ENCODE measurements at regions not wholly inside any gene's neighbourhood (a gene's known extent, or its start where the extent isn't known, plus 50 kb on each side); places are given as distances from the start of the nearest gene placed in this dataset.

DNA sequence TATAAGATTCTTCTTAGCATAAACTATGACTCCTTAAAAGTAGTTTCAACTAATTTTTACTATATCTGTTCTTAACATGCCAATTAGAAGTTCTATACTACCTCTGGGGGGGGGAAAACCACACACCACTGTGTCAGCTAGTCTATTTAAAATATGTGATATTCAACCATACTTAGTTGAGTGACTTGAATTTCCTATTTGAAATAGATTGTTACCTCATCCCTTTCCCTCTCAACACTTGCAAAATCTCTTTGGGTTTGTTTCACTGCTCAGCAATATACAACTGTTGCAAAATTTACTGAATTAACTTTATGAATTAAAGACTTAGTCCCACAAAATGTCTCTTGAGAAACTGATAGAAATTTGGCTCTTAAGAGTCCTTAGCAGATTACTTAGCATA, 151.1 kb upstream of the POU5F2 start:
- Histone ChIP-seq H3K27ac (ENCODE audit: insufficient read depth, low read length) (no peak overlapping the region), H3K4me2 (ENCODE audit: extremely low read depth, insufficient read depth, low read length) (no peak overlapping the region), H3K9ac (ENCODE audit: insufficient read depth, low read length) (no peak overlapping the region), H2AFZ (ENCODE audit: low read length) (no peak overlapping the region), H3K27me3 (ENCODE audit: control insufficient read depth, insufficient read depth, low read length) (no peaks in the 10 kb centered on the region), H3K4me3 (replicated peaks in 1 of 4; ENCODE audit: control extremely low read depth in 1 of 4, insufficient read depth in 1 of 4, low read depth in 3 of 4, low read length in 4 of 4) (no peak overlapping the region), H4K20me1 (ENCODE audit: control insufficient read depth, extremely low read depth, insufficient read depth, low read length) (no peaks in the 10 kb centered on the region), H3K36me3 (ENCODE audit: control insufficient read depth, insufficient read depth, low read length) (no peaks in the 10 kb centered on the region), H3K9me3 (ENCODE audit: control insufficient read depth, insufficient read depth, low read depth, low read length) (no peaks in the 10 kb centered on the region), H3K4me1 (ENCODE audit: control insufficient read depth, extremely low read depth, insufficient read depth, low read length) (no peaks in the 10 kb centered on the region), H3K79me2 (ENCODE audit: control insufficient read depth, insufficient read depth, low read length) (no peaks in the 10 kb centered on the region)
- peak; percentile 18 to 20 for DNase-seq (ENCODE audit: low read depth in 2 of 2)
- TF ChIP-seq EZH2 (IDR thresholded peaks at IDR 0.05; ENCODE audit: low read length, missing control alignments) = no peak
- TF ChIP-seq, protein P1, sequence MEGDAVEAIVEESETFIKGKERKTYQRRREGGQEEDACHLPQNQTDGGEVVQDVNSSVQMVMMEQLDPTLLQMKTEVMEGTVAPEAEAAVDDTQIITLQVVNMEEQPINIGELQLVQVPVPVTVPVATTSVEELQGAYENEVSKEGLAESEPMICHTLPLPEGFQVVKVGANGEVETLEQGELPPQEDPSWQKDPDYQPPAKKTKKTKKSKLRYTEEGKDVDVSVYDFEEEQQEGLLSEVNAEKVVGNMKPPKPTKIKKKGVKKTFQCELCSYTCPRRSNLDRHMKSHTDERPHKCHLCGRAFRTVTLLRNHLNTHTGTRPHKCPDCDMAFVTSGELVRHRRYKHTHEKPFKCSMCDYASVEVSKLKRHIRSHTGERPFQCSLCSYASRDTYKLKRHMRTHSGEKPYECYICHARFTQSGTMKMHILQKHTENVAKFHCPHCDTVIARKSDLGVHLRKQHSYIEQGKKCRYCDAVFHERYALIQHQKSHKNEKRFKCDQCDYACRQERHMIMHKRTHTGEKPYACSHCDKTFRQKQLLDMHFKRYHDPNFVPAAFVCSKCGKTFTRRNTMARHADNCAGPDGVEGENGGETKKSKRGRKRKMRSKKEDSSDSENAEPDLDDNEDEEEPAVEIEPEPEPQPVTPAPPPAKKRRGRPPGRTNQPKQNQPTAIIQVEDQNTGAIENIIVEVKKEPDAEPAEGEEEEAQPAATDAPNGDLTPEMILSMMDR (conservative IDR thresholded peaks at IDR 0.05 in 1 of 2, IDR thresholded peaks at IDR 0.05 in 1 of 2; ENCODE audit: low read depth in 1 of 2, low read length in 2 of 2) = no peak

DNA sequence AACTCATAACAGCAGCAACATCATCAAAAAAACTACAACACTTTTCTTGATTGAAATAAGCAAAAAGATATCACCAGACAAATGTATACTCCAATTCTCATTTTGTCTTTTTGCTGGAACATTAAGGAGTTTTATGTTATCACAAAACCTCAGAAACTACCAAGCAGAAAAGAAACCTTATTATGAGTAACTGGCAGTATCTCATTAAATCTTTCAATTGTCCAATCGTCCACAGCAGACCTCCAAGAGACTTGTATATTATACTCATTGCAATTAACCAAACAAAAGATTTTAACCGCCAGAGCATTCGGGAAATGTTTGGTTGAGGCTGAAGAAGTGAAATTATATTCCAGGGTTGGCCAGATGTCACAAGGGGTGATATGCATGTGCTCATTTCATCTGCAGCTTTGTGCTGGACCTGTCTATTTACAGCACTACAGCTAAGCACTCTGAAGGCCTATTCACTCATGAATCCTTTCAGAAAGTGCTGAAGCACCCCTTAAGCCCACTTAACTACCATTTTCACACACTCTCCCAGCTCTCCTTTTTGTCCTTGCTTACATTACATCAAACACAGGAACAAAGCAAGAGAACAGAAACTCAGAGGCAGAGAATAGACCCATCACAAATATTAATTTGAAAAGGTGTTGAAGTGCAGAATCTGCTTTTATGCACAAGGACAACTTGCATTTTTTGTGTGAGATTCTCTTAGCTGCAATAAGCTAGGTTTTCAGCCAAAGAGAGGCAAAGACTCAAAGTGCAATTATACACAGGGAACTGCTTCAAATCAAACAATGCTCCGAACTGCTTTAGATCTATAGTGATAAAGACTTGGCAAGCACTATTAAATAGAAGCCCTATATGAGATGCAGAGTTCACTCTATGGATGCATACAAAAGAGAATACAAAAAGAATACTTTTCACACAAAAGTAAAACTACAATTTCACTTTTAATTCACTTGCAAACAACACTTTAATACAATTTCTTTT, 150.4 kb upstream of the POU5F2 start:
- Histone ChIP-seq H3K27ac (ENCODE audit: insufficient read depth, low read length) (no peak overlapping the region), H3K36me3 (ENCODE audit: control insufficient read depth, insufficient read depth, low read length) (no peaks in the 10 kb centered on the region), H3K27me3 (ENCODE audit: control insufficient read depth, insufficient read depth, low read length) (no peaks in the 10 kb centered on the region), H3K4me3 (replicated peaks in 1 of 4; ENCODE audit: control extremely low read depth in 1 of 4, insufficient read depth in 1 of 4, low read depth in 3 of 4, low read length in 4 of 4) (no peak overlapping the region), H3K9ac (ENCODE audit: insufficient read depth, low read length) (no peak overlapping the region), H3K9me3 (ENCODE audit: control insufficient read depth, insufficient read depth, low read depth, low read length) (no peaks in the 10 kb centered on the region), H3K4me2 (ENCODE audit: extremely low read depth, insufficient read depth, low read length) (no peak overlapping the region), H2AFZ (ENCODE audit: low read length) (no peak overlapping the region), H3K79me2 (ENCODE audit: control insufficient read depth, insufficient read depth, low read length) (no peaks in the 10 kb centered on the region), H4K20me1 (ENCODE audit: control insufficient read depth, extremely low read depth, insufficient read depth, low read length) (no peaks in the 10 kb centered on the region), H3K4me1 (ENCODE audit: control insufficient read depth, extremely low read depth, insufficient read depth, low read length) (no peaks in the 10 kb centered on the region)
- no peak for TF ChIP-seq EZH2 (IDR thresholded peaks at IDR 0.05; ENCODE audit: low read length, missing control alignments)
- TF ChIP-seq, protein P1 (conservative IDR thresholded peaks at IDR 0.05 in 1 of 2, IDR thresholded peaks at IDR 0.05 in 1 of 2; ENCODE audit: low read depth in 1 of 2, low read length in 2 of 2) = no peak
- DNase-seq (ENCODE audit: low read depth in 2 of 2) = peak in 1 of 2 donors; percentile 40

DNA sequence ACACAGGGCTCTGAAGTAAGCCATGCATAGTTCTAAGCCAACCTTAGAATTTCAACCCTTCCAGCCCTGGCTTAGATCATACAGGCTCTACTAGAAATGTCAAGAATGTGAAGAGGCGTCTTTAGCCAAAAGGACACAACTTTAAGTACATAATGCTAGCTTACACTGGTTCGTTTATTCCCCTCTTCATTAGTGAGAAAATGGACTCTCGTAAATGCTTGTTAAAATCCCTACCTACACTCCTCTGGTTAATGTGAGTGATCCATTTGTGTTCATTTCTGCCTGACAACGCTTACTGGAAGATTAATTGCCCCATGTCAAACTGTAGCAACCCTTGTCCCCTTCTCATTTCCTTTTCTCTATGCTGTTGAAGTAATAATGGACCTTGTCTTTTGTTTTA, 149.3 kb upstream of the POU5F2 start:
- Histone ChIP-seq H3K79me2 (ENCODE audit: control insufficient read depth, insufficient read depth, low read length) (no peaks in the 10 kb centered on the region), H3K27ac (ENCODE audit: insufficient read depth, low read length) (no peak overlapping the region), H3K4me1 (ENCODE audit: control insufficient read depth, extremely low read depth, insufficient read depth, low read length) (no peaks in the 10 kb centered on the region), H4K20me1 (ENCODE audit: control insufficient read depth, extremely low read depth, insufficient read depth, low read length) (no peaks in the 10 kb centered on the region), H2AFZ (ENCODE audit: low read length) (no peak overlapping the region), H3K4me2 (ENCODE audit: extremely low read depth, insufficient read depth, low read length) (no peak overlapping the region), H3K9me3 (ENCODE audit: control insufficient read depth, insufficient read depth, low read depth, low read length) (no peaks in the 10 kb centered on the region), H3K27me3 (ENCODE audit: control insufficient read depth, insufficient read depth, low read length) (no peaks in the 10 kb centered on the region), H3K4me3 (replicated peaks in 1 of 4; ENCODE audit: control extremely low read depth in 1 of 4, insufficient read depth in 1 of 4, low read depth in 3 of 4, low read length in 4 of 4) (no peak overlapping the region), H3K9ac (ENCODE audit: insufficient read depth, low read length) (no peak overlapping the region), H3K36me3 (ENCODE audit: control insufficient read depth, insufficient read depth, low read length) (no peaks in the 10 kb centered on the region)
- TF ChIP-seq, protein P1 (conservative IDR thresholded peaks at IDR 0.05 in 1 of 2, IDR thresholded peaks at IDR 0.05 in 1 of 2; ENCODE audit: low read depth in 1 of 2, low read length in 2 of 2) = no peak
- no peak for TF ChIP-seq EZH2 (IDR thresholded peaks at IDR 0.05; ENCODE audit: low read length, missing control alignments)
- DNase-seq (ENCODE audit: low read depth in 2 of 2) = peak in 1 of 2 donors; percentile 73
